ENCODE measurements at regions not wholly inside any gene's neighbourhood (a gene's known extent, or its start where the extent isn't known, plus 50 kb on each side); places are given as distances from the start of the nearest gene placed in this dataset.
"Not testable (repeated sequence)": the region's sequence is repeated elsewhere in the genome, so short reads cannot be mapped to it uniquely, and the experiment has no call there.

GRCh38 chr4:154907345-154908045 is 126.4 kb downstream of the RBM46 start:
- DNase-seq, result not testable (repeated sequence)

GRCh38 chr4:154908168-154908567 is 127.1 kb downstream of the RBM46 start:
- DNase-seq, result no peak

GRCh38 chr4:154911097-154911496 is 130.0 kb downstream of the RBM46 start:
- DNase-seq, result no peak

- DNase-seq, result no peak
Measured at GRCh38 chr4:154911608-154912098, 130.6 kb downstream of the RBM46 start.

- no peak for DNase-seq
Measured at GRCh38 chr4:154916068-154916467, 135.0 kb downstream of the RBM46 start.

- DNase-seq, result no peak
Measured at GRCh38 chr4:154927126-154927680, 146.1 kb downstream of the RBM46 start.

- peak in 1 of 2 donors; percentile 0 for DNase-seq
Measured at GRCh38 chr4:154928640-154929257, 147.7 kb downstream of the RBM46 start.

GRCh38 chr4:154936873-154937272 is 155.8 kb downstream of the RBM46 start:
- no peak for DNase-seq

GRCh38 chr4:154939851-154940250 is 158.8 kb downstream of the RBM46 start:
- DNase-seq, result no peak

- no peak for DNase-seq
Measured at GRCh38 chr4:154942176-154942575, 161.1 kb downstream of the RBM46 start.

- no peak for DNase-seq
Measured at GRCh38 chr4:154944996-154945395, 163.9 kb downstream of the RBM46 start.

GRCh38 chr4:154946113-154946512 is 165.0 kb downstream of the RBM46 start:
- DNase-seq, result no peak

GRCh38 chr4:154953691-154954090 is 172.6 kb downstream of the RBM46 start:
- no peak for DNase-seq

- DNase-seq, result no peak
Measured at GRCh38 chr4:154954117-154954516, 173.0 kb downstream of the RBM46 start.

GRCh38 chr4:154958121-154958520 is 177.0 kb downstream of the RBM46 start:
- DNase-seq, result no peak

- DNase-seq, result peak in 1 of 2 donors; percentile 1
Measured at GRCh38 chr4:154958621-154959358, 177.7 kb downstream of the RBM46 start.

GRCh38 chr4:154959756-154960155 is 178.7 kb downstream of the RBM46 start:
- DNase-seq, result no peak

- no peak for DNase-seq
Measured at GRCh38 chr4:154960476-154960875, 179.4 kb downstream of the RBM46 start.

- DNase-seq, result no peak
Measured at GRCh38 chr4:154961263-154961662, 180.2 kb downstream of the RBM46 start.

- DNase-seq, result no peak
Measured at GRCh38 chr4:154973244-154974035, 192.4 kb downstream of the RBM46 start.

- DNase-seq, result no peak
Measured at GRCh38 chr4:154977228-154977627, 196.2 kb downstream of the RBM46 start.

Measured in hippocampal formation (tissue), 2 donors.